ENCODE measurements at regions not wholly inside any gene's neighbourhood (a gene's known extent, or its start where the extent isn't known, plus 50 kb on each side); places are given as distances from the start of the nearest gene placed in this dataset.

DNA sequence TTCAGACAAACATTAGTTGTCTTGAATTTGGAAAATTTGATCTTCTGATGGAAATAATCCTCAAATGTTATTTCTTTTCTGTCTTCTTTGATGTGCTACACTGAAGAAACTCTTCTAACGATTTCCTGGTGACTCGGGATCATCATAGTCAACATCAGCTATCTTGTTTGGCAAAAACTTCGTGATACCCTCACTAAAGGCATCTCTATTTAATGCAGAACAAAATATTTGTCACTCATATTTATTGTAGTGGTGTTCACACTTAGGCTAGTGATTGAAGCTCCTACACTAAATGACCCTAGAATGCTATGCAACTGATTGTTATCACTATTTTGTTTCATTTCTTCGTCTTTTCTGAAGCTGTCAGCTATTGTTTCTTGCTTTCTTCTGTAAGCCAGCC, 334.7 kb upstream of the ZEB2 start:
- H3K4me3 ChIP-seq (ENCODE audit: control insufficient read depth, low read depth, low read length) = no peak overlapping the region
- DNase-seq (ENCODE audit: low read depth) = no peak
- TF ChIP-seq, protein P1, sequence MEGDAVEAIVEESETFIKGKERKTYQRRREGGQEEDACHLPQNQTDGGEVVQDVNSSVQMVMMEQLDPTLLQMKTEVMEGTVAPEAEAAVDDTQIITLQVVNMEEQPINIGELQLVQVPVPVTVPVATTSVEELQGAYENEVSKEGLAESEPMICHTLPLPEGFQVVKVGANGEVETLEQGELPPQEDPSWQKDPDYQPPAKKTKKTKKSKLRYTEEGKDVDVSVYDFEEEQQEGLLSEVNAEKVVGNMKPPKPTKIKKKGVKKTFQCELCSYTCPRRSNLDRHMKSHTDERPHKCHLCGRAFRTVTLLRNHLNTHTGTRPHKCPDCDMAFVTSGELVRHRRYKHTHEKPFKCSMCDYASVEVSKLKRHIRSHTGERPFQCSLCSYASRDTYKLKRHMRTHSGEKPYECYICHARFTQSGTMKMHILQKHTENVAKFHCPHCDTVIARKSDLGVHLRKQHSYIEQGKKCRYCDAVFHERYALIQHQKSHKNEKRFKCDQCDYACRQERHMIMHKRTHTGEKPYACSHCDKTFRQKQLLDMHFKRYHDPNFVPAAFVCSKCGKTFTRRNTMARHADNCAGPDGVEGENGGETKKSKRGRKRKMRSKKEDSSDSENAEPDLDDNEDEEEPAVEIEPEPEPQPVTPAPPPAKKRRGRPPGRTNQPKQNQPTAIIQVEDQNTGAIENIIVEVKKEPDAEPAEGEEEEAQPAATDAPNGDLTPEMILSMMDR (IDR thresholded peaks at IDR 0.05; ENCODE audit: control insufficient read depth, insufficient read depth, low read depth, low read length, missing control alignments) = no peak

DNA sequence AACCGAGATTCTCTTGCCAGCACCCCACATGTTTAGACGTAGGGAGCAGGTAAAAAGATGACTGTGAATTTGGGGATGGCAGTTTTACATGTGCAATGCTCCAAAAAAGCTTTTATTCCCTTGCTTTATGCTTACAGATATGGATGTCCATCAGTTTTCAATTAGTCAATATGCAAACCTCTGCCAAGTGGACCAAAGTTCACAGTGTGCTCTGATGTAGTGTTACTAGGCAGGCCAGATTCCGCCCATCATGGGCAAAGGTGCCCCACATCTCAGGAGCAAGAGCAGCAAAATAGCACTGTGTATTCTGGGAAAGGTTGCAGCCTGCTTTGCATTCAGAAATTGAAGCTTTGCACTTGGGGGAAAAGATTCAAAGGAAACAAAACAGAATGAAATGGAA, 329.7 kb upstream of the ZEB2 start:
- TF ChIP-seq, protein P1 (IDR thresholded peaks at IDR 0.05; ENCODE audit: control insufficient read depth, insufficient read depth, low read depth, low read length, missing control alignments) = no peak
- no peak overlapping the region for H3K4me3 ChIP-seq (ENCODE audit: control insufficient read depth, low read depth, low read length)
- no peak for DNase-seq (ENCODE audit: low read depth)

DNA sequence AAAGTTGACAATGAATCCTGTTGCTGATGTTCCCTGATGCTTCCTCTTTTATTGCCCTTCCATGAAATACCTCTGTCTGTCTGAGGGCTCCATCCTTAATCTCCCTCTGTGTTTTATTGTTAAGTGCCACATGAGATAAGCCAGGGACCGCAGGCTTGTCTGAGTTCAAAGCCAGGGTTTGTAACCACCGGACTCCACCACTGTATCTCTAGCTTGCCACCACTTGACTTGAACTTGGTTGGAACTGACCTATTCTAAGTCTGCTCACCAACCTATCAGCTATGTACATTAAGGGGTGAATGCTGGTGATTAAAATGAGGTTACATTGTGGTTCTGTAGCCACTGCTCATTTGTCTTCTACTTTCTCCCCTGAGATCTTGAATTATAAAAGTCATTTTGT, 328.5 kb upstream of the ZEB2 start:
- TF ChIP-seq, protein P1 (IDR thresholded peaks at IDR 0.05; ENCODE audit: control insufficient read depth, insufficient read depth, low read depth, low read length, missing control alignments) = no peak
- no peak overlapping the region for H3K4me3 ChIP-seq (ENCODE audit: control insufficient read depth, low read depth, low read length)
- no peak for DNase-seq (ENCODE audit: low read depth)

DNA sequence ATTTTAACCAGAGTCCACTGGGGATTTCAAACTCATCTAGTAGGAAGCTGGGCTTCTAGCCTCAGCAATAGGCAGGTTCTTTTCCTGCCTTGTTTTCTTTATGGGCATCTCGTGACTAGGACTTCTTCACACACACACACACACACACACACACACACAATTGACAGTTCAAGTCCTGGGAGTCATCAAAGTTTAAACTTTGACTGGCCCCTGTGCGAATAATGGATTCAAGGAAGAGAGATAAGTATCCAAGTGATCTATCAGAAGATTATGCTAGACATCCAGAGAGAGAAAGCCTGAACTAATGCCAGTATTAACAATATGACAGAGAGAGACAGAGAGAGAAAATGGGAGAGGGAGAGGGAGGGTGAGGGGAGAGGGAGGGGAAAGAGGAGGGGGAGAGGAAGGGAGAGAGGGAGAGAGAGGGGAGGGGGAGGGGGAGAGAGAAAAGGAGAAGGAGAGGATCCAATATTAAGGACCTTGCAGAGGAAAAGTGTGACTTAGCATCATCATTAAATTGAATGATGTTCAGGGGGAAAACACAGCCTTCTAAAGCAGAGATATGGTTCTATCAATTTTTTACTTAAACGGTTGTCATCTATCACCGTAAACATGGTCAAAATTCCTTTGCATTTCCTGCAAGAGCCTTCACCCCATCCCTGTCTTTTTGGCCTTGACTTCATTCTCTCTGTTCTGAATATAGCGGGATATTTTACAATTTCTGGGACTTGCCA, 327.6 kb upstream of the ZEB2 start:
- H3K4me3 ChIP-seq (ENCODE audit: control insufficient read depth, low read depth, low read length) = no peak overlapping the region
- TF ChIP-seq, protein P1 (IDR thresholded peaks at IDR 0.05; ENCODE audit: control insufficient read depth, insufficient read depth, low read depth, low read length, missing control alignments) = no peak
- DNase-seq (ENCODE audit: low read depth) = no peak

DNA sequence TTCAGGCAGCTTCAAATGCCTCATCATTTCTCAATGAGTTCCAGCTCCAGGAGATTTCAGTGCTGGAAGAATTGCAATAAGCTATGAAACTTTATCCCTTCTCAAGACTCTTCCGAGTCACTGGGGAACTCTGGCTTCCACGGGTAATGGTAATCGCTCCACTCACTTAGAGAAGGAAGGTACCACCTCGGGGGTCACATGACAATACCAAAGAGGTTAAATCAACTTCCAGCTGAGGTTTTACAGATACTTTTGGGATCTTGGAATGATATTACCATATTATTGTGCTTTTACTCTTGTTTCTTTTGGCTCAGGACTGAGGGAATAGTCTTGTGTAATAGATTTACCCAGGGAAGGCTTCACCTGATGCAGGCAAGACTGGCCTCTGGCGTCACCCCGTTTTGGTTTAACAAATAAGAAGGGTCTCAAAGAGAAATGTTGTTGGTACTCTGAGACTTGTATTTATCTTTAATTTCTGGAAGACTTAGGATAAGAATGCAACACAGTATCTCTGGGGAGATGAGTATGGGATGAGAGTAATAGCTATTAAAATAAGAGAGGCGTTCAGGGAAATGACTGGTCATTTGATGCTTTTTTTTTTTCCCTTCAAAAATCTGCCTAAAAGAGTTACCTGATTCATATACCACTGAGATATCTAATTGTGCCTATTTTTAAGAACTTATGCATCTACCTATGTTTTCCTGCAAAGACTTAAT, 316.9 kb upstream of the ZEB2 start:
- TF ChIP-seq, protein P1 (IDR thresholded peaks at IDR 0.05; ENCODE audit: control insufficient read depth, insufficient read depth, low read depth, low read length, missing control alignments) = no peak
- no peak overlapping the region for H3K4me3 ChIP-seq (ENCODE audit: control insufficient read depth, low read depth, low read length)
- peak; percentile 34 for DNase-seq (ENCODE audit: low read depth)

DNA sequence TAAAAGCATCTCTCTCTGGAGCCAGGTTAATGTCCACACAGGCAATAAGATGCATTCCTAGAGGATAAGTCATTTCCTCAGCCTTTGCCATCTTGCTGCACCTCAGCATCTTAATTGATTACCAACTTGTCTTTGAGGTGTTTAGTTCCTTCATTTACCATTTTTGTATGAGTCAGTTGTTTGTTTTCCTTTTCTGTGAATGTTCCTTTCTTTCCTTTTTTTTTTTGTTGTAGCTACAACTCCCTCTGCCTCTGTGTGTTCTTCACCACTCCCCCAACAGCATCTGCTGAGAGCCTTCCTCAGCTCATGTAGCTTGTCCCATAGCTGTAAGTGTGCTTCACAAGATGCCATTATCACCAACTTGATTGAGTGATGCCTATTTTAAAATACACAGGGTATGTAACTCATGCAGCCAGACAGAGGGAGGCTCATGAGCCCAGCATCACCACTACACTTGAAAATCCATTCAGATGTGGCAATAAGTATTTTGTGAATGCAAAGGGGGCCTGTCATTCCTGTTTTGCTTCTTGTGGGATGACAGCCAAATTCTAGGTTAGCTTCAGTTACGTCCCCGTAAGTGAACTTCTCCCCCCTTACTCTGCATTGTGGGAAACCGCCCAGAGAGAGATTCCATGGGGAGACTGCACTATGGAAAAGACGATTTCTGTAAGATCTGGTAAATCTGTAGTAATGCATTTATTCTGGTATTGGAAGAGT, 315.9 kb upstream of the ZEB2 start:
- H3K4me3 ChIP-seq (ENCODE audit: control insufficient read depth, low read depth, low read length) = no peak overlapping the region
- no peak for DNase-seq (ENCODE audit: low read depth)
- TF ChIP-seq, protein P1 (IDR thresholded peaks at IDR 0.05; ENCODE audit: control insufficient read depth, insufficient read depth, low read depth, low read length, missing control alignments) = no peak
